Fibroblast of skin of abdomen (primary cell): ENCODE measurements at regions not wholly inside any gene's neighbourhood (a gene's known extent, or its start where the extent isn't known, plus 50 kb on each side); places are given as distances from the start of the nearest gene placed in this dataset.
"Not testable (repeated sequence)": the region's sequence is repeated elsewhere in the genome, so short reads cannot be mapped to it uniquely, and the experiment has no call there.

Source experiments
- DNase-seq: peaks from one replicate; pipeline ENCODE4 v3.0.0-alpha.2; 2013

GRCh38 chr1:43108080-43108479 lies 64.0 kb downstream of the EBNA1BP2 start:
- DNase-seq = no peak

GRCh38 chr1:43107664-43108063 lies 64.4 kb downstream of the EBNA1BP2 start:
- no peak for DNase-seq

GRCh38 chr1:43104027-43104763 lies 67.9 kb downstream of the EBNA1BP2 start:
- DNase-seq = no peak

GRCh38 chr1:43101061-43101460 lies 71.0 kb downstream of the EBNA1BP2 start:
- DNase-seq = no peak

DNA sequence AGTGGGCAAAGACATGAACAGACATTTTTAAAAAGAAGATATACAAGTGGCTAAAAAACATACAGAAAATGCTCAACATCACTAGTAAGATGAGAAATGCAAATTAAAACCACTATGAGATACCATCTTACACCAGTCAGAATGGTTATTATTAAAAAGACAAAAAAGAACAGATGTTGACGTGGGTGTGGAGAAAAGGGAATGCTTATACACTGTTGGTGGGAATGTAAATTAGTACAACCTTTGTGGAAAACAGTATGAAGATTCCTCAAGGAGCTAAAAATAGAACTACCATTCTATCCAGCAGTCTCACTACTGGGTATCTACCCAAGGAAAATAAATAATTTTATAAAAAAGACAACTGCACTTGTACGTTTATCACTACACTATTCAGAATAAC lies 73.9 kb downstream of the EBNA1BP2 start:
- no peak for DNase-seq

- not testable (repeated sequence) for DNase-seq
Measured at GRCh38 chr1:43096528-43096927, 75.6 kb downstream of the EBNA1BP2 start.

GRCh38 chr1:43090812-43091211 lies 81.3 kb downstream of the EBNA1BP2 start:
- not testable (repeated sequence) for DNase-seq

GRCh38 chr1:43090157-43090556 lies 81.9 kb downstream of the EBNA1BP2 start:
- not testable (repeated sequence) for DNase-seq

GRCh38 chr1:43083375-43083891 lies 88.7 kb downstream of the EBNA1BP2 start:
- no peak for DNase-seq

DNA sequence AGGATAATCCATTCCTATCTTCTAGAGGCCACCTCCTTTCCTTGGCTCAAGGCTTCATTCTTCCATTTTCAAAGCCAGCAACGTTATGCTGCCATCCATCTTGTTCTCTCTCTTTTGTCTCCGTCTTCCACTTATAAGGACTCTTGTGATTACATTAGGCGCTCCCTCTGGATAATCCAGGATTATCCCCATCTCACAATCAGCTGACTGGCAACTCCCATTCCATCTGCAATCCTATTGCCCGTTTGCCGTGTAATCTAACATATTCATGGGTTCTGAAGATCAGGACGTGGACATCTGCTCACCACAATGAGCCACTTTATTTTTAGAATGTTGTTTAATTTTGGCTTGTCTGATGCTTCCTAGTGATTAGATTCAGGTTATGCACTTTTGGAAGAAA lies 89.3 kb downstream of the EBNA1BP2 start:
- no peak for DNase-seq

DNA sequence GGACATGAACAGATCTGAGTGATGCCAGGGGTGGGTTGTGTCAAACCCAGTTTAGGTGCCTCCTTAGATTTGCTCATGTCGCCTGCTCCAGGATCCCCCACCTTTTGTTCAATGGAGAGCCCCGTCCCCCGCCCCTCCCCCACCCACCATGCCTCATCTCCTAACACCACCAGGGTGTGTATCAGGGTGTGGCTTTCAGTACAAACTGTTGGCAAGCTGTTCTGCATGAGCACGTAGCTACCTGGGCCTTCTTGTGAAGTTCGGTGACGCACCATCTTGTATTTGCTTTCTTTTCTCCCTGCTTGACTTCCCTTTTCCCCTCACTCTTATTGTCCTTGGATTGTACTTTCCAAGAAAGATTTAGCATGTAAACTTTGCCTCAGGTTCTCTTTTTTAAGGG lies 94.8 kb downstream of the EBNA1BP2 start:
- DNase-seq = no peak

DNA sequence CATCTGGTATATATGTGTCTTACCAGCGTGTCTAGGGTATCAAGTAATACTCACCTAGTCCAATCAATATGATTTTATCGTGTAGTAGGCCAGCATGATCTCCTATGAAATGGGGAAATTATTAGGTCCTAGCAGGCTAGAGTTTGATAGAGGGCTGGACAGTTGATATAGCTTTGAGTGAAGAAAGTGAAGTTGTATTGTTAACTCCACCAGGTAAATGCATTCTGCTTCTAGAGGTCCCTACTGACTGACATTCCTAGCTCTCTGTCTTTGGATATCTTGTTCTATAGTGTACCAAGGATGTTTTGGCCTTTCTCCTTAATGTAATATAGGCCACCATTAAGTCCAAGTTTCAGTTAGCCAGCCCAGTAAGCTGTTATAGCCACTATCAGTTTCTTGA lies 97.4 kb downstream of the EBNA1BP2 start:
- DNase-seq = no peak

DNA sequence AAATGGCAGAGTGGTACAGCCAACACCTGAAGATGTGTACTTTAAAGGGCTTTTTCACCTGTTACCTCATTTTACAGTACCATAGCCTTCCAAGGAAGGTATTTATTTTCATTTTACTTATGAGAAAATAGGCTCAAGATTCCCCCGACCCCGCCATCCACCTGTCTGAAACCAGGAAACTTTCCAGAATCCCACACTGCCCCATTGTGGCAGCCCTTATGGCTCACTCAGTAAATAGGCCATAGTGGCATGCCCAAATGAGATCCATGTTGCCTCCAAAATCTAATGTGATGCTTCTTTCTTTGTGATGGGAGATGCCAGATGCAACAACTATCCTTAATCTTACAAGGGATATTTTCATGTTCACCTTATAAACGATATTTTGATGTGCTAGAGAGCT lies 97.8 kb downstream of the EBNA1BP2 start:
- DNase-seq = no peak

- DNase-seq = peak; percentile 73
Measured at GRCh38 chr1:43073490-43074230, 98.4 kb downstream of the EBNA1BP2 start.

GRCh38 chr1:43072314-43072713 lies 99.8 kb downstream of the EBNA1BP2 start:
- no peak for DNase-seq

- DNase-seq = no peak
Measured at GRCh38 chr1:43071241-43071640, 100.8 kb downstream of the EBNA1BP2 start.

DNA sequence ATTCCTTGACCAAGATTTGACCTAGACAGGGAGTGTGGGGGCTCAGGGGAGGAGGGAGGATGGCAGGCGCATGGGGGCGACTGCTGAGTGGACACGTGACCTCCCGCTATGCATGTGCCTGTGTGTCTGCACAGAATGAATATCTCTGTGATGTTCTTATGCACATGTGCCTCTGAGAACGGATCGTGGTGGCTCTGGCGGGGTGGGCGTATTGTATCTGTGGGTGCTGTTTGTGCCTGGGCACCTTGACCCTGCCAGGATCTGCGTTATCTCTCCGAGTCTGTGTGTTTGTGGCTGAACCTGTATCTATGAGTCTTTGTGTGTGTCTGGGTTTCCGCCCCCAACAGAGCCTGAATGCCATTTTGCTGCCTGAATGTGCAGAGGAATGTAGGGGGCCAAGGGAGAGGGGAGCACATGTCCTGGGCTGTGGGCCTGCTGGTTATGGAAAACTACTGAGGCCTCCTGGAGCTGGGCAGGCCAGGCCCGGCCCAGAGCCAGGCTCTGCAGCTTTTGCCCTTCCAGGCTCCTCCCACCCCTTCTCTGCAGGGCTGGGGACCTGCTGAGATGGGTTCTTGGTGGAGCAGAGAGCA lies 102.5 kb downstream of the EBNA1BP2 start:
- peak; percentile 35 for DNase-seq

GRCh38 chr1:43068911-43069310 lies 103.2 kb downstream of the EBNA1BP2 start:
- DNase-seq = no peak

DNA sequence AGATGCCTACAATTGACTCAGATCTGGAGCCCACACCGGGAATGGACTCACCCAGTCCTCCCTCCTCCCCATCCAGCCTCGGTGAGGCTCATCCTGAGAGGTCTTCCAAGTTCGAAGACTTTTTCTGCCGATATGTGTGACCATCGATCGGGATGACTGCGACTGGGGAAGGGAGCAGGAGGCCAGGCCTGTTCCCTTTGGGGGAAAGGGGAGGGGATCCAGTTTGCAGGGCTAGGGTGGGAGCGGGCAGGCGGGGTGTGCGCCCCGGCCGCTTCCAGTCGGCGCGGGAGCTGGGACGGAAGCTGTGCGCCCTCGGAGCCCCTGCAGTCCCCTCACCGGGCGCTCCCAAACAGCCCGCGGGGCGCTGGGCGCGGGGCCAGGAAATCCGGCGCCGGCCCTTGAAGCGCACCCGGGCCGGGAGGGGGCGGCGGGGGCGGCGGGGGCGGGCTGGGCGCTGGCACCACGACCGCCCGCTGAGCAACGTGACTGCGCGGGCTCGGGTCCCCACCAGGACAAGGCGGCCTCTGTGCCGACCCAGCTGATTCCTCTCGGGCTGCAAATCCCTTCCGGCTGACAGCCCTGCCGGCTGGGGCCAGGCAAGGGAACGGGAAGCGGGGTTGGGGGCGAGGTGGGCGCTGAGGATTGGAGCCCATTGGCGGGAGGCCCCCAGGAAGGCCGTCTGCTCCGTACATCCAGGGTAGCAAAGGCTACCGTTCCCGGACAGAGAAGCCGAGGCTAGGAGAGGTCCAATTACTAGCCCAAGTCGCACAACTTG lies 103.9 kb downstream of the EBNA1BP2 start:
- DNase-seq = no peak

DNA sequence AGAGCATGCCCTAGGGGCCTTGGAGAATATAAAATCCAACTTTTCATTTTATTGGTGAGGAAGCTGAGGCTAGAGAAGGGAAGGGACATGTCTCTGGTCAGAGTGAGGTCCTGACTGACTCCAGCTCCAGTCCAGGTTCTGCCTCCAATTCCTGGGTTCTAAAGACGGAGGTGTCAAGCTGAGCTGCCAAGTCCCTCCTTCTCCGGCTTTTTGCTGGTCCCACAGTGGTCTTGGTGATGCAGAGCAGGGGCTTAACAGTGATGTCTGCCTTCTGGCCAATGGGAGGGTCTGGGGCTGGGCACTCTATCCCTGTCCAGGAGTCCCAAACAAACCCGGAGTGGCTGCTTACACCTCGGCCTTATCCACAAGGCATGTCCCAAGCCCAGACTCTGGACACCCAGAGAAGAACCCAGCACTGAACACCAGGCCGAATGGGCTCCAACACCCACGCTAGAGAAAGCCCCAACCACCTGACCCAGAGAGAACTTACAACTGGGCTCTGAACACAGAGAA lies 104.8 kb downstream of the EBNA1BP2 start:
- no peak for DNase-seq

DNA sequence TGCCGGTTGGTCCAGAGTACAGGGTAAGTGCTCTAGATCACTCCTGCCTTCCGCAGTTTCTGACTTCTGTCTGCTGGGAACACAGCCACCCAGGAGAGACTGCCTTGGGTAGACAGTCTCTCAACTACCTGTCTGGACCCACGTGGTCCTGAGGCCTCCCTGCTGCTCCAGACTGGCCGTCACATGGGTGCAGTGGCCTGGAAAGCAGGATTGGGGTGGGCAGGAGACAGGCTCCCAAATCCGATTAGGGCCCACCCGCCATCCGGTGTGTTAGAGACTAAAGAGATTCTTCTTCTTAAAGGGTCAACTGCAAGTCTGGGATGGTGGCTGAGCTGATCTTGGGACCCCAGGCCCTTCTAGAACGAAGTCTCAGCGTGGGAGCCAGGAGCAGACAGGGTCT lies 105.5 kb downstream of the EBNA1BP2 start:
- no peak for DNase-seq

DNA sequence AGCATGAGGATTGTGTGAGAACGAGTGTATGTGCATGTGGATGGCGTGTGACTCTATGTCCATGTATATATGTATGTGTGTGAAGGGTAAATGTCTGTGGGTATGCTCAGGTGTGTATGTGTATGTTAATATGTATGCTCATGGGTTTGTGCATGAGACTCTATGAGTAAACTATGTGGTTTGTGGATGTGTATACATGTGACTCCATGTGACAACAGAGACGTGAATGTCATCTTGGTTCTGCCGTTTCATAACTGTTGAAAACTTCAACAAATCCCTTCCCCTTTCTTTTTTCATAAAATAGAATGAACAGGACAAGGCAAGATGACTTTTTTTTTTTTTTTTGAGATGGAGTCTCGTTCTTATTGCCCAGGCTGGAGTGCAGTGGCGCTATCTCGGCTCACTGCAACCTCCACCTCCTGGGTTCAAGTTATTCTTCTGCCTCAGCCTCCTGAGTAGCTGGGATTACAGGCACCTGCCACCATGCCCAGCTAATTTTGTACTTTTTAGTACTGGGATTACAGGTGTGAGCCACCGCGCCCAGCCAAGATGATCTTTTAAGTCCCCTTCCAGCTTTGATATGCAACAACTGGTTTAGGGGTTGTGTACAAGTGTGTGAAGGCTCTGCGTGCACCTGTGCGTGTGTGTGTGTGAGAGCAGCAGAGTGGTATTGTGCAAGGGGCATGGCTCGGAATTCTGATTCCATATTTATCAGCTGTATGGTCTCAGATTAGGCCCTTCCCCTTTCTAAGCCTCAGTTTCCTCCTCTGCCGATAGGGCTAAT lies 106.3 kb downstream of the EBNA1BP2 start:
- no peak for DNase-seq
